ENCODE measurements at regions not wholly inside any gene's neighbourhood (a gene's known extent, or its start where the extent isn't known, plus 50 kb on each side); places are given as distances from the start of the nearest gene placed in this dataset.

GRCh38 chr3:193841581-193841980 lies 248.6 kb downstream of the OPA1 start:
- no peak for DNase-seq (ENCODE audit: low spot score, unreplicated experiment)
- Mint-ChIP-seq H3K4me1 (ENCODE audit: low read depth) (peaks cover 67% of the 10 kb centered on the region), H3K4me3 (ENCODE audit: low read depth) (peak overlapping the region; percentile 59), H3K36me3 (ENCODE audit: insufficient read depth) (peaks cover 8% of the 10 kb centered on the region), H3K27me3 (no peaks in the 10 kb centered on the region), H3K9me3 (ENCODE audit: low read depth) (peaks cover 2% of the 10 kb centered on the region), H3K27ac (peak overlapping the region; percentile 87)
- no peak for TF ChIP-seq CTCF (IDR thresholded peaks at IDR 0.05; ENCODE audit: unreplicated experiment)

DNA sequence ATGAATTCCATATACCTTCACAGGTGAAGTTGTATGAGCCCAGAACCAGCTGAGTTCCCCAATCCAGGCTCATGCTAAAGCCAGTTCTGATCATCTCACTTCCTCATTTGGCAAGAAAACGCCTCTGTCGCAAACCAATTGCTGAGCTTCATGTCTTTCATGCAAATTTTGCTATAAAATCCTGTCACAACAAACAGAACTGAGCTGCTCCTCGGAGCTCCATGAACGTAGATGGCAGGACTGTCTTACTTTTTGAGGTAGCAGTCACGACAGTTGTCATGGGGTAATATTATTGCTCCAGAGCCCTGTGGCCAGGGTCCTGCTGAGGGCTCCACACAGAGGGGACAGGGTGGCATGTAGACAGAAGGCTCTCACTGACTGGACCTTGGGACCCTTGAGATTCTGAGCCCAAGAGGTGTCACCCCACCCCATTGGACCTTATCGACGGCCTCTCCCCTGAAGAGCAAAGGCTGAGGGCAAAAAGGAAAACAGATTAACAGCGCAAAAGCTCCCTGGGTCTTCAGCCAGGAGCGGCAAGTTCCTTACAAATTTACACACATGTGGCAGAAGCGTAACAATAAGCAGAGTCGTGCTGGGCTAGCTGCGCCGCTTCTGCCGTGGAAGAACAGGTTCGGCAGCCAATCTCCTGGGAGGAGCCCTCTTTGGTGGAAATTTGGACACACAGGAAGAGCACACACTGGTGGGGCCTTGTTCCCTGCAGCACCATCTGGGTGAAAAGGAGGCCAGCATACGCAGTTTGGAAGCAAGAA lies 249.2 kb downstream of the OPA1 start:
- TF ChIP-seq CTCF (IDR thresholded peaks at IDR 0.05; ENCODE audit: unreplicated experiment): no peak
- H3K27me3 Mint-ChIP-seq: no peaks in the 10 kb centered on the region
- peaks cover 2% of the 10 kb centered on the region for H3K9me3 Mint-ChIP-seq (ENCODE audit: low read depth)
- DNase-seq (ENCODE audit: low spot score, unreplicated experiment): no peak
- H3K36me3 Mint-ChIP-seq (ENCODE audit: insufficient read depth): peaks cover 6% of the 10 kb centered on the region
- H3K4me3 Mint-ChIP-seq (ENCODE audit: low read depth): peak overlapping the region; percentile 59
- H3K4me1 Mint-ChIP-seq (ENCODE audit: low read depth): peaks cover 64% of the 10 kb centered on the region
- peak overlapping the region; percentile 93 for H3K27ac Mint-ChIP-seq

DNA sequence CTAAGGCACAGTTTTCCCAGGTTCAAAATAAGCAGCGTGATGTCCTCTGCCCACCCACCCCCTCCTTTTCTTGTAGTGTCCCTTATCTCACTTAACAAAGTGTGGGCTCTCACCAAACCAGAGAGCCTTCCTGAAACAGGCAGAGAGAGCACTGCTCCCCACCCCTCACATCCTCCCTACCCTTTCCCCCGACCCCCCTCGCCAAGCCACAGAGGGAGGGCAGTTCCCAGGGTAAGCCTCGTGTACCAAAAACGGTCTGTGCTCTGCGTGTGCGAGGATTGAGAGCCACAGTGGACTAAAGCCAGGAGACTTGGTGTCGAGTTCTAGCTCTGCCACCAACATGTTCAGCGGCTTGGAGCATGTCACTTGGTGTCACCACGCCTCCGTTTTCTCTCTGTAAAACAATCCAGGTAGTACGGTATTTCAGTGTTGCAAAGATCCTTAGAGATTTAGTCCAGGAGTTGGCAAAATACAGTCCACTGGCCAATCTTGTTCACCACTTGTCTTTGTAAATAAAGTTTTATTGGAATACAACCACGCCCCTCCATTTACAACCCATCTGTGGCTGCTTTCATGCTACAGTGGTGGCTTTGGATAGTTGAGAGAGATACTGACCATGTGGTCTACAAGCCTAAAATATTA lies 249.9 kb downstream of the OPA1 start:
- no peak for DNase-seq (ENCODE audit: low spot score, unreplicated experiment)
- H3K4me1 Mint-ChIP-seq (ENCODE audit: low read depth): peaks cover 65% of the 10 kb centered on the region
- peak overlapping the region; percentile 93 for H3K27ac Mint-ChIP-seq
- peaks cover 2% of the 10 kb centered on the region for H3K9me3 Mint-ChIP-seq (ENCODE audit: low read depth)
- H3K36me3 Mint-ChIP-seq (ENCODE audit: insufficient read depth): peaks cover 6% of the 10 kb centered on the region
- H3K4me3 Mint-ChIP-seq (ENCODE audit: low read depth): peak overlapping the region; percentile 59
- no peaks in the 10 kb centered on the region for H3K27me3 Mint-ChIP-seq
- TF ChIP-seq CTCF (IDR thresholded peaks at IDR 0.05; ENCODE audit: unreplicated experiment): no peak

DNA sequence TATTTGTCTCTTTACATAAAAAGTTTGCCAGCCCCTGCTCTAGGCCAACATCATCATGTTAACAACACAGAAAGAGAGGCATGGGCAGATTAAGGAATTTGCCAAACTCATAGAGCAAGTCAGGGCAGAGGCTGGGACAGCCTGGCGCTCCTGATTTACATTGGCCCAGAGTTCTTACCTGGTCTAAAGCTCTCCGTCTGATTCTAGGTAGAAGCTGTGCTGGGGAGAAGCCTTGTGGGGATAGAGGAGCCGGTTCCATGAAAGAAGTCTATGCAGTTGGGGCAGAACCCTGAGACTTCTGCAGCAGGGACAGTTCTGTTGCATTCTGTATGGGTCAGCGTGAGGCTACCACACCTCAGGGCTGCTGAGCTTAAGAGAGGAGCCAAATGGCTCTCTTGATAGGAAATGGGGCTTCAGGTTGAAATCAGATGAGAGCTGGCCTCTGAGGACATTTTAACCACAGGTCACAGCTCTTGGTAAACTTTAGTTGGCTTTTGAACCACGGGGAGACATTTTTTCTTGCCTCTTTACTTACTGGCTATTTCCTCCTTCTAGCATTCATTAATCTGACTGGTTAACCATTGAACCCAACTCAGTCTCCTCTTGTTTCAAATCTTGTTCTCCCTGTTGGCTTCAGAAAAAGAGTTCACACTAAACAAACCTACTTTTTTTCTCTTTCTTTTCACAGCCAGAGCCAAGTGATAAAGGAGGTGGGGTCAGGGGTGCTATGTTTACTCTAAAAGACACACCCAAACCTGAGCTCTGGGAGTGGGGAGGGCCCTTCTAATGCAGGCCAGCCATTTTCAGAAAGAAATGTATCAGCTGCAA lies 250.7 kb downstream of the OPA1 start:
- H3K36me3 Mint-ChIP-seq (ENCODE audit: insufficient read depth): peaks cover 5% of the 10 kb centered on the region
- H3K27ac Mint-ChIP-seq: peak overlapping the region; percentile 93
- H3K27me3 Mint-ChIP-seq: no peaks in the 10 kb centered on the region
- H3K9me3 Mint-ChIP-seq (ENCODE audit: low read depth): peaks cover 2% of the 10 kb centered on the region
- peaks cover 64% of the 10 kb centered on the region for H3K4me1 Mint-ChIP-seq (ENCODE audit: low read depth)
- no peak for TF ChIP-seq CTCF (IDR thresholded peaks at IDR 0.05; ENCODE audit: unreplicated experiment)
- peak overlapping the region; percentile 59 for H3K4me3 Mint-ChIP-seq (ENCODE audit: low read depth)
- peak; percentile 32 for DNase-seq (ENCODE audit: low spot score, unreplicated experiment)

GRCh38 chr3:193844472-193844871 lies 251.5 kb downstream of the OPA1 start:
- DNase-seq (ENCODE audit: low spot score, unreplicated experiment): no peak
- Mint-ChIP-seq H3K9me3 (ENCODE audit: low read depth) (peaks cover 4% of the 10 kb centered on the region), H3K36me3 (ENCODE audit: insufficient read depth) (peaks cover 7% of the 10 kb centered on the region), H3K4me3 (ENCODE audit: low read depth) (peak overlapping the region; percentile 59), H3K27me3 (no peaks in the 10 kb centered on the region), H3K27ac (peak overlapping the region; percentile 93), H3K4me1 (ENCODE audit: low read depth) (peaks cover 64% of the 10 kb centered on the region)
- no peak for TF ChIP-seq CTCF (IDR thresholded peaks at IDR 0.05; ENCODE audit: unreplicated experiment)
